GM12878 (cell line): ENCODE measurements at regions not wholly inside any gene's neighbourhood (a gene's known extent, or its start where the extent isn't known, plus 50 kb on each side); places are given as distances from the start of the nearest gene placed in this dataset.

Source experiments
- ATAC-seq: fragments of 200-7000 bp; cut with Tn5 transposase; 3 replicates; pipeline ENCODE4 v1.9.1; 2020; ENCODE audit warnings: mild to moderate bottlenecking, moderate library complexity
- BruUV-seq: library from RNA; stranded (reverse); fragments of 400-500 nt; replicated peaks from 2 replicates; lab custom pipeline; 2021; lab: Mats Ljungman, UMichigan
- CTCF ChIA-PET: fragments of 300-600 bp; sonication (Branson Sonifier 250); formaldehyde crosslinking; extraction: SDS; loops from one replicate; lab custom pipeline; 2021; ENCODE audit warnings: inconsistent platforms; lab: Yijun Ruan, JAX
- POLR2A ChIA-PET: fragments of 350-600 bp; formaldehyde crosslinking; extraction: SDS; loops from one replicate; lab custom pipeline; 2021; ENCODE audit warnings: inconsistent platforms; lab: Charles Lee
- RAD21 ChIA-PET: fragments of 300-600 bp; sonication (Branson Sonifier 250); formaldehyde crosslinking; loops from one replicate; lab custom pipeline; 2023; ENCODE audit warnings: antibody characterized with exemption; ENCODE audit not compliant: unreplicated experiment; lab: Charles Lee
- SMC1A ChIA-PET: fragments of 300-600 bp; sonication (Branson Sonifier 250); formaldehyde crosslinking; loops from one replicate; lab custom pipeline; 2023; ENCODE audit not compliant: unreplicated experiment, uncharacterized antibody; lab: Charles Lee
- DNase-seq: peaks from one replicate; pipeline ENCODE4 v3.0.0-alpha.2; 2011; ENCODE audit warnings: low read depth, low spot score
- FAIRE-seq: peaks from 3 replicates; lab custom pipeline; 2011; peaks lifted over from hg19 to GRCh38; lab: Jason Lieb, UNC
- H2AFZ ChIP-seq: 2 replicates; pipeline ENCODE4 v1.6.0; 2011; ENCODE audit warnings: low read depth, low read length, control low read depth; ENCODE audit not compliant: control insufficient read depth
- H3K27ac ChIP-seq: 2 replicates; pipeline ENCODE4 v1.5.1; 2011; ENCODE audit warnings: control low read depth; ENCODE audit not compliant: control insufficient read depth, insufficient read depth
- H3K27me3 ChIP-seq, 2 experiments: replicated peaks in 1 of 2; 2 replicates each; pipeline versions ENCODE4 v1.6.0 to v1.6.1; 2011; ENCODE audit warnings: low read length in 1 of 2; ENCODE audit not compliant: control insufficient read depth in 2 of 2, insufficient read depth in 2 of 2
- H3K36me3 ChIP-seq, 2 experiments: 2 replicates each; pipeline ENCODE4 v1.5.1; 2011; ENCODE audit warnings: low read length in 1 of 2; ENCODE audit not compliant: control insufficient read depth in 2 of 2, insufficient read depth in 2 of 2
- H3K4me1 ChIP-seq: 2 replicates; pipeline ENCODE4 v1.6.1; 2011; ENCODE audit warnings: mild to moderate bottlenecking, low read length, moderate library complexity, mixed read lengths; ENCODE audit not compliant: control insufficient read depth, insufficient read depth
- H3K4me2 ChIP-seq: 2 replicates; pipeline ENCODE4 v1.6.0; 2011; ENCODE audit warnings: control low read depth; ENCODE audit not compliant: control insufficient read depth, insufficient read depth
- H3K4me3 ChIP-seq: fragments of 200-600 bp; sonication (generic); 2 replicates; pipeline ENCODE4 v1.5.1; 2016
- H3K79me2 ChIP-seq: 2 replicates; pipeline ENCODE4 v1.6.0; 2011; ENCODE audit warnings: low read length; ENCODE audit not compliant: control insufficient read depth, insufficient read depth
- H3K9ac ChIP-seq: 2 replicates; pipeline ENCODE4 v1.8.0; 2011; ENCODE audit warnings: low read length, control low read depth, mixed read lengths; ENCODE audit not compliant: control insufficient read depth, insufficient read depth
- H3K9me3 ChIP-seq: replicated peaks from 3 replicates; pipeline ENCODE4 v1.5.1; 2011; ENCODE audit warnings: mild to moderate bottlenecking, low read length; ENCODE audit not compliant: control insufficient read depth, insufficient read depth
- H4K20me1 ChIP-seq: 2 replicates; pipeline ENCODE4 v1.6.0; 2011; ENCODE audit not compliant: control insufficient read depth, insufficient read depth
- CHD1 ChIP-seq: IDR thresholded peaks from 2 replicates; pipeline ENCODE4 v1.6.1; 2012; ENCODE audit warnings: low read depth, low read length, improper control_type of control experiment
- EED ChIP-seq: sonication (generic); IDR thresholded peaks from 2 replicates; pipeline ENCODE4 v1.6.1; 2016; ENCODE audit warnings: antibody characterized with exemption, low read depth
- IRF4 ChIP-seq: IDR thresholded peaks from 2 replicates; pipeline ENCODE4 v1.6.1; 2011; ENCODE audit warnings: low read depth, low read length
- PAX8 ChIP-seq: fragments of 450-650 bp; IDR thresholded peaks from 2 replicates; pipeline ENCODE4 v1.6.1; 2017; ENCODE audit warnings: mild to moderate bottlenecking, moderate library complexity
- POLR2AphosphoS2 ChIP-seq: IDR thresholded peaks from 2 replicates; pipeline ENCODE4 v1.6.1; 2011; ENCODE audit warnings: low read depth, mild to moderate bottlenecking, low read length, improper control_type of control experiment, moderate library complexity
- RB1 ChIP-seq: fragments of 450-650 bp; formaldehyde crosslinking; IDR thresholded peaks from 2 replicates; pipeline ENCODE4 v1.6.1; 2017; ENCODE audit warnings: mild to moderate bottlenecking, borderline replicate concordance
- WRNIP1 ChIP-seq: IDR thresholded peaks from 2 replicates; pipeline ENCODE4 v1.6.1; 2011; ENCODE audit warnings: low read depth, low read length, improper control_type of control experiment, borderline replicate concordance
- WGBS: methylation state at CpG from one replicate; pipeline ENCODE4 v1.1.6; 2016; ENCODE audit warnings: low lambda C conversion rate; ENCODE audit not compliant: insufficient replicate concordance, insufficient coverage; ENCODE audit errors: missing lambda C conversion rate; 5-methylcytosine and 5-hydroxymethylcytosine counted together
- in situ Hi-C: fragments of 300-500 bp; cut with MboI; formaldehyde crosslinking; loops from 9 replicates; pipeline ENCODE4 v1.14.3; 2018; ENCODE audit warnings: mixed read lengths
- intact Hi-C: fragments of 100-400 bp; cut with micrococcal nuclease; formaldehyde crosslinking; loops from one replicate; pipeline ENCODE4 v1.14.2; 2022; ENCODE audit not compliant: unreplicated experiment
- TF ChIP-seq, protein P1 (sequence below): IDR thresholded peaks from 2 replicates; pipeline ENCODE4 v1.6.1; 2012; ENCODE audit warnings: improper control_type of control experiment, low read depth, low read length; ENCODE audit not compliant: insufficient replicate concordance
- TF ChIP-seq, protein P2 (sequence below): fragments of 450-650 bp; formaldehyde crosslinking; IDR thresholded peaks from 2 replicates; pipeline ENCODE4 v1.4.0; 2022; ENCODE audit warnings: mild to moderate bottlenecking, moderate library complexity
- TF ChIP-seq, protein P3 (sequence below): fragments of 450-650 bp; formaldehyde crosslinking; IDR thresholded peaks from 2 replicates; pipeline ENCODE4 v1.4.0; 2020; ENCODE audit warnings: mild to moderate bottlenecking, moderate library complexity

DNA sequence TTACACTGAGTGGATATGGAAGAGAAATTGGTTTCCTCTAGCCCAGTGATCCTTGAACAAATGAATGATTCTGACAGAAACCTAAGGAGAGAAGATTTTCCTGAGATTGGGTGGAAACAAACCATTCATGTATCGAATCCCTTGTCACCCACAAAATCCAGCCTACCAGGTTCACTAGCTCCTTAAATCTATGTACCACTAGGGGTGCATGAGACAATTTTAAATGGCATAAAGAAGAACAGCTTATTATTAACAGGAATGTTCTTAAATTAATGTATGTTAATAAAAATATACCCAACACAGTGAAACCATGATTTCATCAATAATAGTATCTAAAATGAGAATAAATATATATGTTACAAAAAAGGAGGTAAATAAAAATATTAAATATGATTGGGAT, 118.4 kb upstream of the LNX1 start:
- RAD21 ChIA-PET = interaction anchor here (1.7 to 2.4 kb wide), 2 partner anchors 92 to 95 kb away, joined by 6 to 12 read pairs; no protein-coding TSS in a partner anchor

More for the DNA sequence above, 118.4 kb upstream of the LNX1 start:
- in situ Hi-C loops = loop anchor here (5.0 to 10.0 kb wide), 2 partner anchors 65 to 518 kb away; partner anchors contain the start of gene PDGFRA
- Histone ChIP-seq H4K20me1 (no peaks in the 10 kb centered on the region), H3K4me2 (no peak overlapping the region), H3K4me1 (peaks cover 23% of the 10 kb centered on the region), H3K9ac (no peak overlapping the region), H3K27me3 (no peaks in the 10 kb centered on the region), H3K4me3 (no peak overlapping the region), H3K36me3 (no peaks in the 10 kb centered on the region), H3K79me2 (no peaks in the 10 kb centered on the region), H3K27ac (no peak overlapping the region), H2AFZ (no peak overlapping the region), H3K9me3 (no peaks in the 10 kb centered on the region)
- BruUV-seq = no TSS peak
- ChIA-PET SMC1A (interaction anchor here (1.3 to 11.0 kb wide), 2 partner anchors 56 to 95 kb away, joined by 5 to 228 read pairs; no protein-coding TSS in a partner anchor), POLR2A (interaction anchor here (0.5 kb wide), 1 partner anchor 258 kb away, joined by 4 read pairs; no protein-coding TSS in a partner anchor), CTCF (interaction anchor here (0.9 to 11.6 kb wide), 9 partner anchors 8 to 509 kb away, joined by 3 to 305 read pairs (median 4); no protein-coding TSS in a partner anchor)
- TF ChIP-seq POLR2AphosphoS2 (no peak), CHD1 (no peak), EED (no peak), WRNIP1 (no peak), RB1 (no peak), IRF4 (no peak), PAX8 (no peak)
- TF ChIP-seq, protein P1, sequence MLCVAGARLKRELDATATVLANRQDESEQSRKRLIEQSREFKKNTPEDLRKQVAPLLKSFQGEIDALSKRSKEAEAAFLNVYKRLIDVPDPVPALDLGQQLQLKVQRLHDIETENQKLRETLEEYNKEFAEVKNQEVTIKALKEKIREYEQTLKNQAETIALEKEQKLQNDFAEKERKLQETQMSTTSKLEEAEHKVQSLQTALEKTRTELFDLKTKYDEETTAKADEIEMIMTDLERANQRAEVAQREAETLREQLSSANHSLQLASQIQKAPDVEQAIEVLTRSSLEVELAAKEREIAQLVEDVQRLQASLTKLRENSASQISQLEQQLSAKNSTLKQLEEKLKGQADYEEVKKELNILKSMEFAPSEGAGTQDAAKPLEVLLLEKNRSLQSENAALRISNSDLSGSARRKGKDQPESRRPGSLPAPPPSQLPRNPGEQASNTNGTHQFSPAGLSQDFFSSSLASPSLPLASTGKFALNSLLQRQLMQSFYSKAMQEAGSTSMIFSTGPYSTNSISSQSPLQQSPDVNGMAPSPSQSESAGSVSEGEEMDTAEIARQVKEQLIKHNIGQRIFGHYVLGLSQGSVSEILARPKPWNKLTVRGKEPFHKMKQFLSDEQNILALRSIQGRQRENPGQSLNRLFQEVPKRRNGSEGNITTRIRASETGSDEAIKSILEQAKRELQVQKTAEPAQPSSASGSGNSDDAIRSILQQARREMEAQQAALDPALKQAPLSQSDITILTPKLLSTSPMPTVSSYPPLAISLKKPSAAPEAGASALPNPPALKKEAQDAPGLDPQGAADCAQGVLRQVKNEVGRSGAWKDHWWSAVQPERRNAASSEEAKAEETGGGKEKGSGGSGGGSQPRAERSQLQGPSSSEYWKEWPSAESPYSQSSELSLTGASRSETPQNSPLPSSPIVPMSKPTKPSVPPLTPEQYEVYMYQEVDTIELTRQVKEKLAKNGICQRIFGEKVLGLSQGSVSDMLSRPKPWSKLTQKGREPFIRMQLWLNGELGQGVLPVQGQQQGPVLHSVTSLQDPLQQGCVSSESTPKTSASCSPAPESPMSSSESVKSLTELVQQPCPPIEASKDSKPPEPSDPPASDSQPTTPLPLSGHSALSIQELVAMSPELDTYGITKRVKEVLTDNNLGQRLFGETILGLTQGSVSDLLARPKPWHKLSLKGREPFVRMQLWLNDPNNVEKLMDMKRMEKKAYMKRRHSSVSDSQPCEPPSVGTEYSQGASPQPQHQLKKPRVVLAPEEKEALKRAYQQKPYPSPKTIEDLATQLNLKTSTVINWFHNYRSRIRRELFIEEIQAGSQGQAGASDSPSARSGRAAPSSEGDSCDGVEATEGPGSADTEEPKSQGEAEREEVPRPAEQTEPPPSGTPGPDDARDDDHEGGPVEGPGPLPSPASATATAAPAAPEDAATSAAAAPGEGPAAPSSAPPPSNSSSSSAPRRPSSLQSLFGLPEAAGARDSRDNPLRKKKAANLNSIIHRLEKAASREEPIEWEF = no peak
- TF ChIP-seq, protein P2, sequence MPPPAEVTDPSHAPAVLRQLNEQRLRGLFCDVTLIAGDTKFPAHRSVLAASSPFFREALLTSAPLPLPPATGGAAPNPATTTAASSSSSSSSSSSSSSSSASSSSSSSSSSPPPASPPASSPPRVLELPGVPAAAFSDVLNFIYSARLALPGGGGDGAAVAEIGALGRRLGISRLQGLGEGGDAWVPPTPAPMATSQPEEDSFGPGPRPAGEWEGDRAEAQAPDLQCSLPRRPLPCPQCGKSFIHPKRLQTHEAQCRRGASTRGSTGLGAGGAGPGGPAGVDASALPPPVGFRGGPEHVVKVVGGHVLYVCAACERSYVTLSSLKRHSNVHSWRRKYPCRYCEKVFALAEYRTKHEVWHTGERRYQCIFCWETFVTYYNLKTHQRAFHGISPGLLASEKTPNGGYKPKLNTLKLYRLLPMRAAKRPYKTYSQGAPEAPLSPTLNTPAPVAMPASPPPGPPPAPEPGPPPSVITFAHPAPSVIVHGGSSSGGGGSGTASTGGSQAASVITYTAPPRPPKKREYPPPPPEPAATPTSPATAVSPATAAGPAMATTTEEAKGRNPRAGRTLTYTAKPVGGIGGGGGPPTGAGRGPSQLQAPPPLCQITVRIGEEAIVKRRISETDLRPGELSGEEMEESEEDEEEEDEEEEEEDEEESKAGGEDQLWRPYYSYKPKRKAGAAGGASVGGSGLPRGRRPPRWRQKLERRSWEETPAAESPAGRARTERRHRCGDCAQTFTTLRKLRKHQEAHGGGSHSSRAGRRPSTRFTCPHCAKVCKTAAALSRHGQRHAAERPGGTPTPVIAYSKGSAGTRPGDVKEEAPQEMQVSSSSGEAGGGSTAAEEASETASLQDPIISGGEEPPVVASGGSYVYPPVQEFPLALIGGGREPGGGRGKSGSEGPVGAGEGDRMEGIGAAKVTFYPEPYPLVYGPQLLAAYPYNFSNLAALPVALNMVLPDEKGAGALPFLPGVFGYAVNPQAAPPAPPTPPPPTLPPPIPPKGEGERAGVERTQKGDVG (CRISPR knock-in tag) = no peak
- TF ChIP-seq, protein P3, sequence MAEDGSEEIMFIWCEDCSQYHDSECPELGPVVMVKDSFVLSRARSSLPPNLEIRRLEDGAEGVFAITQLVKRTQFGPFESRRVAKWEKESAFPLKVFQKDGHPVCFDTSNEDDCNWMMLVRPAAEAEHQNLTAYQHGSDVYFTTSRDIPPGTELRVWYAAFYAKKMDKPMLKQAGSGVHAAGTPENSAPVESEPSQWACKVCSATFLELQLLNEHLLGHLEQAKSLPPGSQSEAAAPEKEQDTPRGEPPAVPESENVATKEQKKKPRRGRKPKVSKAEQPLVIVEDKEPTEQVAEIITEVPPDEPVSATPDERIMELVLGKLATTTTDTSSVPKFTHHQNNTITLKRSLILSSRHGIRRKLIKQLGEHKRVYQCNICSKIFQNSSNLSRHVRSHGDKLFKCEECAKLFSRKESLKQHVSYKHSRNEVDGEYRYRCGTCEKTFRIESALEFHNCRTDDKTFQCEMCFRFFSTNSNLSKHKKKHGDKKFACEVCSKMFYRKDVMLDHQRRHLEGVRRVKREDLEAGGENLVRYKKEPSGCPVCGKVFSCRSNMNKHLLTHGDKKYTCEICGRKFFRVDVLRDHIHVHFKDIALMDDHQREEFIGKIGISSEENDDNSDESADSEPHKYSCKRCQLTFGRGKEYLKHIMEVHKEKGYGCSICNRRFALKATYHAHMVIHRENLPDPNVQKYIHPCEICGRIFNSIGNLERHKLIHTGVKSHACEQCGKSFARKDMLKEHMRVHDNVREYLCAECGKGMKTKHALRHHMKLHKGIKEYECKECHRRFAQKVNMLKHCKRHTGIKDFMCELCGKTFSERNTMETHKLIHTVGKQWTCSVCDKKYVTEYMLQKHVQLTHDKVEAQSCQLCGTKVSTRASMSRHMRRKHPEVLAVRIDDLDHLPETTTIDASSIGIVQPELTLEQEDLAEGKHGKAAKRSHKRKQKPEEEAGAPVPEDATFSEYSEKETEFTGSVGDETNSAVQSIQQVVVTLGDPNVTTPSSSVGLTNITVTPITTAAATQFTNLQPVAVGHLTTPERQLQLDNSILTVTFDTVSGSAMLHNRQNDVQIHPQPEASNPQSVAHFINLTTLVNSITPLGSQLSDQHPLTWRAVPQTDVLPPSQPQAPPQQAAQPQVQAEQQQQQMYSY (CRISPR knock-in tag) = no peak
- FAIRE-seq (no peak), ATAC-seq (no peak), DNase-seq (no peak)
- intact Hi-C loops = loop anchor here (5.0 to 10.0 kb wide), 4 partner anchors 198 to 695 kb away; partner anchors contain the start of genes CHIC2 and PDGFRA
- 100% methylated on average over 1 of the region's 1 CpG for WGBS
